ENCODE measurements at regions not wholly inside any gene's neighbourhood (a gene's known extent, or its start where the extent isn't known, plus 50 kb on each side); places are given as distances from the start of the nearest gene placed in this dataset.

DNA sequence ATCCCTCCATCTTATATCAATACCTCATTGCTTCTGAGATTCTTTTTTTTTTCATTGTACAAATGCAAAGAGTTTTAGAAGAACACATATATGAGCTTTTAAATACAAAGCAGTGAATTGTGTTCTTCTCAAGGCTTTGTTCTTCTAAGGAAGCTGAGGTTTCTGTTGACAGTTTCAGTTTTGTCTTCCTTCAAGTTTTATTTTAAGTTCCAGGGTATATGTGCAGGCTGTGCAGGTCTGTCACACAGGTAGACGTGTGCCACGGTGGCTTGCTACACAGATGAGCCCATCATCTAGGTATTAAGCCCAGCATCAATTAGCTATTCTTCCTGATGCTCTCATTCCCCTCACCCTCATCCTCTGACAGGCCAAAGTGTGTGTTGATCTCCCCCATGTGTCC, 201.2 kb upstream of the DIPK2B start:
- TF ChIP-seq, protein P1, sequence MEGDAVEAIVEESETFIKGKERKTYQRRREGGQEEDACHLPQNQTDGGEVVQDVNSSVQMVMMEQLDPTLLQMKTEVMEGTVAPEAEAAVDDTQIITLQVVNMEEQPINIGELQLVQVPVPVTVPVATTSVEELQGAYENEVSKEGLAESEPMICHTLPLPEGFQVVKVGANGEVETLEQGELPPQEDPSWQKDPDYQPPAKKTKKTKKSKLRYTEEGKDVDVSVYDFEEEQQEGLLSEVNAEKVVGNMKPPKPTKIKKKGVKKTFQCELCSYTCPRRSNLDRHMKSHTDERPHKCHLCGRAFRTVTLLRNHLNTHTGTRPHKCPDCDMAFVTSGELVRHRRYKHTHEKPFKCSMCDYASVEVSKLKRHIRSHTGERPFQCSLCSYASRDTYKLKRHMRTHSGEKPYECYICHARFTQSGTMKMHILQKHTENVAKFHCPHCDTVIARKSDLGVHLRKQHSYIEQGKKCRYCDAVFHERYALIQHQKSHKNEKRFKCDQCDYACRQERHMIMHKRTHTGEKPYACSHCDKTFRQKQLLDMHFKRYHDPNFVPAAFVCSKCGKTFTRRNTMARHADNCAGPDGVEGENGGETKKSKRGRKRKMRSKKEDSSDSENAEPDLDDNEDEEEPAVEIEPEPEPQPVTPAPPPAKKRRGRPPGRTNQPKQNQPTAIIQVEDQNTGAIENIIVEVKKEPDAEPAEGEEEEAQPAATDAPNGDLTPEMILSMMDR (IDR thresholded peaks at IDR 0.05), result no peak
- no peak for TF ChIP-seq POLR2A (IDR thresholded peaks at IDR 0.05)
